ENCODE measurements at regions not wholly inside any gene's neighbourhood (a gene's known extent, or its start where the extent isn't known, plus 50 kb on each side); places are given as distances from the start of the nearest gene placed in this dataset.

DNA sequence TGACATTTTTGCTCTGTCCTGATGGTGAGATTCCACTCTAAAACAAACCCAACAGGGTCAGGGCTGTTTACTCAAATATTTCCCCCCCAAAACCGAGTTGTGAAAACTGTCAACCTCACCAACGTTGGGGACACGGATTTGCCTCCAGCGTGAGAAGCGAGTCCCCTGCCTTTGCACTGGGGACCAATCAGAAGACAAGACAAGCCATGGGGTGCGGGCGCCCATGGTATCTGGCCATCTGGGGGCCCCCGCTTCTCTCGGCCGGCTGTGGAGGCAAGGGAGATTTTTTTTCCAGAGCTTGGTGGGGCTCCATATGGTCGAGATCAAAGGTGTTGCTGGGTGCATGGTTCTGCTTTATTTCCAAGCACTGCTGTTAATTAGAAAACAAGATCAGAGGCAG, 272.1 kb downstream of the BCL11B start:
- FAIRE-seq (no peak), DNase-seq (no peak)
- intact Hi-C loops (cut with DNase I): no loop called here
- H3K9ac ChIP-seq (ENCODE audit: low read length in 3 of 3): no peak overlapping the region
- H3K27ac ChIP-seq (ENCODE audit: low read depth in 2 of 2, low read length in 2 of 2): no peak overlapping the region
- H3K27me3 ChIP-seq (ENCODE audit: control insufficient read depth, insufficient read depth, low read length): no peaks in the 10 kb centered on the region
- no peaks in the 10 kb centered on the region for H3K36me3 ChIP-seq (ENCODE audit: control insufficient read depth in 2 of 3, insufficient read depth in 3 of 3, low read length in 3 of 3)
- no peak overlapping the region for H3K4me3 ChIP-seq (ENCODE audit: low read length in 3 of 3)
- TF ChIP-seq CTCF (IDR thresholded peaks at IDR 0.05; ENCODE audit: borderline replicate concordance, extremely low read depth, insufficient read depth): no peak
- no peaks in the 10 kb centered on the region for H3K4me1 ChIP-seq (ENCODE audit: control insufficient read depth in 2 of 3, insufficient read depth in 2 of 3, low read depth in 1 of 3, low read length in 3 of 3)
- no peaks in the 10 kb centered on the region for H3K9me3 ChIP-seq (ENCODE audit: control insufficient read depth in 2 of 3, insufficient read depth in 1 of 3, low read length in 3 of 3)

DNA sequence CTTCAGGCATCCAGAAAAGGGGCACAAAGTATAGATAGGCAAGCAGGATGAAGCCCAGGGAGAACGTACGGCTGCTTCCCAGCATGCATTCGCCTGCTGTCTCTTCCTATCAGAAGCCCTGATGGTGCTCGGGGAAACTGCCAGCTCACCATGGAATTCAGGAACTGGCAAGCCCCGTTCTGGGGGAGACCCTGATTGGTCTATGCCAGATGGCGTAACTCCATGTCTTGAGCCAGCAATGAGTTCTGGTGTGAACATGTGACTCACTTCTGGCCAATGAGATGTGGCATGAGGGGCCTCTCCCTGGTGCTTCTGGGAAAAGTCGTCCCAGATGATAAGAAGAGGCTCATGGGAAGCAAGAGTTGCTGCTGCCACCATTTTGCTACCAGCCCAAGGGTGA, 270.8 kb downstream of the BCL11B start:
- H3K4me3 ChIP-seq (ENCODE audit: low read length in 3 of 3): no peak overlapping the region
- intact Hi-C loops (cut with DNase I): no loop called here
- no peaks in the 10 kb centered on the region for H3K27me3 ChIP-seq (ENCODE audit: control insufficient read depth, insufficient read depth, low read length)
- FAIRE-seq (no peak), DNase-seq (no peak)
- no peaks in the 10 kb centered on the region for H3K9me3 ChIP-seq (ENCODE audit: control insufficient read depth in 2 of 3, insufficient read depth in 1 of 3, low read length in 3 of 3)
- H3K4me1 ChIP-seq (ENCODE audit: control insufficient read depth in 2 of 3, insufficient read depth in 2 of 3, low read depth in 1 of 3, low read length in 3 of 3): no peaks in the 10 kb centered on the region
- no peak overlapping the region for H3K27ac ChIP-seq (ENCODE audit: low read depth in 2 of 2, low read length in 2 of 2)
- H3K9ac ChIP-seq (ENCODE audit: low read length in 3 of 3): no peak overlapping the region
- no peaks in the 10 kb centered on the region for H3K36me3 ChIP-seq (ENCODE audit: control insufficient read depth in 2 of 3, insufficient read depth in 3 of 3, low read length in 3 of 3)
- no peak for TF ChIP-seq CTCF (IDR thresholded peaks at IDR 0.05; ENCODE audit: borderline replicate concordance, extremely low read depth, insufficient read depth)

- H3K27ac ChIP-seq (ENCODE audit: low read depth in 2 of 2, low read length in 2 of 2): no peak overlapping the region
- no peaks in the 10 kb centered on the region for H3K4me1 ChIP-seq (ENCODE audit: control insufficient read depth in 2 of 3, insufficient read depth in 2 of 3, low read depth in 1 of 3, low read length in 3 of 3)
- no peaks in the 10 kb centered on the region for H3K27me3 ChIP-seq (ENCODE audit: control insufficient read depth, insufficient read depth, low read length)
- no peaks in the 10 kb centered on the region for H3K36me3 ChIP-seq (ENCODE audit: control insufficient read depth in 2 of 3, insufficient read depth in 3 of 3, low read length in 3 of 3)
- TF ChIP-seq CTCF (IDR thresholded peaks at IDR 0.05; ENCODE audit: borderline replicate concordance, extremely low read depth, insufficient read depth): no peak
- no peak overlapping the region for H3K9ac ChIP-seq (ENCODE audit: low read length in 3 of 3)
- no peak for FAIRE-seq
- intact Hi-C loops (cut with DNase I): no loop called here
- H3K4me3 ChIP-seq (ENCODE audit: low read length in 3 of 3): no peak overlapping the region
- no peak for DNase-seq
- H3K9me3 ChIP-seq (ENCODE audit: control insufficient read depth in 2 of 3, insufficient read depth in 1 of 3, low read length in 3 of 3): peaks cover 0 to 2% (median 0%) of the 10 kb centered on the region in 3 donors
These were observed 268.4 kb downstream of the BCL11B start for GRCh38 chr14:99003646-99004045.

- no peak for TF ChIP-seq CTCF (IDR thresholded peaks at IDR 0.05; ENCODE audit: borderline replicate concordance, extremely low read depth, insufficient read depth)
- FAIRE-seq: no peak
- no peak for DNase-seq
- H3K27ac ChIP-seq (ENCODE audit: low read depth in 2 of 2, low read length in 2 of 2): no peak overlapping the region
- no peaks in the 10 kb centered on the region for H3K27me3 ChIP-seq (ENCODE audit: control insufficient read depth, insufficient read depth, low read length)
- intact Hi-C loops (cut with DNase I): no loop called here
- H3K36me3 ChIP-seq (ENCODE audit: control insufficient read depth in 2 of 3, insufficient read depth in 3 of 3, low read length in 3 of 3): no peaks in the 10 kb centered on the region
- no peak overlapping the region for H3K9ac ChIP-seq (ENCODE audit: low read length in 3 of 3)
- H3K9me3 ChIP-seq (ENCODE audit: control insufficient read depth in 2 of 3, insufficient read depth in 1 of 3, low read length in 3 of 3): peaks cover 0 to 2% (median 0%) of the 10 kb centered on the region in 3 donors
- no peak overlapping the region for H3K4me3 ChIP-seq (ENCODE audit: low read length in 3 of 3)
- no peaks in the 10 kb centered on the region for H3K4me1 ChIP-seq (ENCODE audit: control insufficient read depth in 2 of 3, insufficient read depth in 2 of 3, low read depth in 1 of 3, low read length in 3 of 3)
These were observed 267.9 kb downstream of the BCL11B start for GRCh38 chr14:99004112-99004511.

Measured in kidney (tissue), 13 donors.